HFFc6 (cell line): ENCODE measurements at regions not wholly inside any gene's neighbourhood (a gene's known extent, or its start where the extent isn't known, plus 50 kb on each side); places are given as distances from the start of the nearest gene placed in this dataset.

Experiments used
- DNase-seq: peaks from one replicate; pipeline ENCODE4 v3.0.0-alpha.2; 2018
- H3K27ac Mint-ChIP-seq: 2 replicates; pipeline ENCODE4 v1.8.0; 2020; ENCODE audit warnings: mild to moderate bottlenecking, mixed read lengths
- H3K27me3 Mint-ChIP-seq: 2 replicates; pipeline ENCODE4 v1.8.0; 2021; ENCODE audit warnings: mild to moderate bottlenecking, moderate library complexity, mixed read lengths; ENCODE audit not compliant: insufficient read depth
- H3K36me3 Mint-ChIP-seq: 2 replicates; pipeline ENCODE4 v1.8.0; 2021; ENCODE audit warnings: low read depth, mixed read lengths
- H3K4me1 Mint-ChIP-seq: 2 replicates; pipeline ENCODE4 v1.8.0; 2020; ENCODE audit warnings: low read depth, mixed read lengths
- H3K4me3 Mint-ChIP-seq: 2 replicates; pipeline ENCODE4 v1.8.0; 2020; ENCODE audit warnings: mild to moderate bottlenecking, moderate library complexity, mixed read lengths
- H3K9me3 Mint-ChIP-seq: 2 replicates; pipeline ENCODE4 v1.8.0; 2020; ENCODE audit warnings: mild to moderate bottlenecking, mixed read lengths
- TF ChIP-seq, protein P1 (sequence below): fragments of 200-600 bp; sonication (generic); IDR thresholded peaks from 2 replicates; pipeline ENCODE4 v1.5.0; 2021; ENCODE audit warnings: antibody characterized with exemption, mild to moderate bottlenecking

DNA sequence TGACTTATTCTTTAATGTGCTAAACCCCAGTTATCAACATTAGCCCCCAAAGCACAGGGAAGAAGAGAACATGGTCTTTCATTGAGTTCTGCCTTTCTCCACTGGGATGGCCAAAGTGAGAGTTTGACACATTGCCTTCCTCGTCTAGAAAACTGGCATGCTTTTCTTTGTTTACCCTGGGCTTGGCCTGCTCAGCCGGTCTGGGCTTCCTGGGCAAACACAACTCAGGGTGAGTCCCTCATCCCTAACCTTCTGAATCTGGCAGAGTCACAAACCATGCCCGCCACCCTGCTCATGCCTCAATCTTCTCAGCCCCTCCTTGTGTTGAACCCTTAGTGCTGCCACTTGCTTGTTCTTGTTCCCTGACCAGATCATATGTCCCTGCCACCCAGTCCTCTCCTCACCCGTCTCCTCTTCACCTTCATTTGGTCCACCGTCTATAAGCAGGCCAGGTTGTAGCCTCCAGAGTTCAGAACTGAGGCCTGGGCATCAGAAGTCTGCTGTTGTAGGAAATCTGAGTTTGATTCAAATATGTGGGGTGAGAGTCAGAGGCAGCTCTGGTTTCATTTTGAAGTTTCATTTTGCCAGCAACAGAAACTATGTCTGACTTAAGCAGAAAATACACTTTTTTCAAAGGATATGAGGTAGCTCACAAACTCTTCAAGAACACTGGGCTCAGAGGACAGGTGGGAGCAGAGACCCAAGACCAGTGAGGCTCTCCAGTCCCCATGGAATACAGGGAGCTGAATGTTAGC is 217.6 kb downstream of the NDUFS4 start:
- H3K4me1 Mint-ChIP-seq = peaks cover 28% of the 10 kb centered on the region
- no peaks in the 10 kb centered on the region for H3K36me3 Mint-ChIP-seq
- H3K27me3 Mint-ChIP-seq = peaks cover 5% of the 10 kb centered on the region; the same call in 1 of the 2 replicates
- H3K27ac Mint-ChIP-seq = no peak overlapping the region
- no peaks in the 10 kb centered on the region for H3K9me3 Mint-ChIP-seq
- no peak for DNase-seq
- TF ChIP-seq, protein P1, sequence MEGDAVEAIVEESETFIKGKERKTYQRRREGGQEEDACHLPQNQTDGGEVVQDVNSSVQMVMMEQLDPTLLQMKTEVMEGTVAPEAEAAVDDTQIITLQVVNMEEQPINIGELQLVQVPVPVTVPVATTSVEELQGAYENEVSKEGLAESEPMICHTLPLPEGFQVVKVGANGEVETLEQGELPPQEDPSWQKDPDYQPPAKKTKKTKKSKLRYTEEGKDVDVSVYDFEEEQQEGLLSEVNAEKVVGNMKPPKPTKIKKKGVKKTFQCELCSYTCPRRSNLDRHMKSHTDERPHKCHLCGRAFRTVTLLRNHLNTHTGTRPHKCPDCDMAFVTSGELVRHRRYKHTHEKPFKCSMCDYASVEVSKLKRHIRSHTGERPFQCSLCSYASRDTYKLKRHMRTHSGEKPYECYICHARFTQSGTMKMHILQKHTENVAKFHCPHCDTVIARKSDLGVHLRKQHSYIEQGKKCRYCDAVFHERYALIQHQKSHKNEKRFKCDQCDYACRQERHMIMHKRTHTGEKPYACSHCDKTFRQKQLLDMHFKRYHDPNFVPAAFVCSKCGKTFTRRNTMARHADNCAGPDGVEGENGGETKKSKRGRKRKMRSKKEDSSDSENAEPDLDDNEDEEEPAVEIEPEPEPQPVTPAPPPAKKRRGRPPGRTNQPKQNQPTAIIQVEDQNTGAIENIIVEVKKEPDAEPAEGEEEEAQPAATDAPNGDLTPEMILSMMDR = no peak
- H3K4me3 Mint-ChIP-seq = no peak overlapping the region

DNA sequence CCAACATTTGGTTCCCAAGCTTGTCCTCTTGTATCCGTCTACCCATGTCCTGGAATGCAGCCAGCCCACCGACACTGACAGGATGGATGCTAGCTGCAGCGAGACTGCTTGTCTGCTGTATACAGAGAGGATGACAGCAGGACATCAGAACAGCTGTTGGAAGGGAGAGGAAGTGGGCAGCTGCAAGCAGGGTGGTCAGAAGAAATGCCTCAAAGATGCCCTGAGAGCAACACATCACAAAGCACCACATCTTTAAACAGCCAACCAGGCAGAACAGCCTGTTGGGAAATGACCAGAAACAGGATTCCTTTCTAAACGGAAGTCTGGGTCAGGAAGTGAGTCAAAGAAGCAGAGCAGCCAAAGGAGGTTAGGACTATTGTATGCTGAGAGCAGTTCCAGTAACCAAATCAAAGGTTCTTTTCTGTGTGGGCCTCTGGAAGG is 219.1 kb downstream of the NDUFS4 start:
- DNase-seq = peak; percentile 20
- Mint-ChIP-seq H3K4me1 (peaks cover 31% of the 10 kb centered on the region), H3K27ac (peak overlapping the region; percentile 65), H3K27me3 (peaks cover 5% of the 10 kb centered on the region), H3K36me3 (no peaks in the 10 kb centered on the region), H3K9me3 (no peaks in the 10 kb centered on the region), H3K4me3 (peak overlapping the region; percentile 56)
- TF ChIP-seq, protein P1 = no peak

DNA sequence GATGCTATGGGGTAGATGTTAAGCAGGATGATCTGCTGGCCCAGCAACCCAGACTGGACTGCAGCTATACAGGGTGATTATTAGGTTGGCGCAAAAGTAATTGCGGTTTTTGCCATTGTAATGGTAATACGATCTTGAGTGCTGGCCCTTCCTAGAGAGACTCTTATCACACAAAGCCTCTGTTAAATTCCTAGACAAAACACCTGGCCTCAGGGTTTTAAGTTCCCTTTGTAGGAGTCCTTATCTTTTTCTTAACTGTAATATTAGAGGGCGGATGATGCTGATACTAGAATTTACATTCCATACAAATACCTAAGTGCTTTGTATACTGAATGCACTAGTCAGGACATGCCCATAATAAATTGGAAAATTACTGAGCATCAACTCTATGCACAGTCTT is 222.2 kb downstream of the NDUFS4 start:
- H3K9me3 Mint-ChIP-seq = no peaks in the 10 kb centered on the region
- TF ChIP-seq, protein P1 = no peak
- H3K4me1 Mint-ChIP-seq = peaks cover 35% of the 10 kb centered on the region
- no peak overlapping the region for H3K4me3 Mint-ChIP-seq
- H3K27me3 Mint-ChIP-seq = peaks cover 9% of the 10 kb centered on the region
- H3K27ac Mint-ChIP-seq = no peak overlapping the region
- H3K36me3 Mint-ChIP-seq = no peaks in the 10 kb centered on the region
- DNase-seq = no peak

DNA sequence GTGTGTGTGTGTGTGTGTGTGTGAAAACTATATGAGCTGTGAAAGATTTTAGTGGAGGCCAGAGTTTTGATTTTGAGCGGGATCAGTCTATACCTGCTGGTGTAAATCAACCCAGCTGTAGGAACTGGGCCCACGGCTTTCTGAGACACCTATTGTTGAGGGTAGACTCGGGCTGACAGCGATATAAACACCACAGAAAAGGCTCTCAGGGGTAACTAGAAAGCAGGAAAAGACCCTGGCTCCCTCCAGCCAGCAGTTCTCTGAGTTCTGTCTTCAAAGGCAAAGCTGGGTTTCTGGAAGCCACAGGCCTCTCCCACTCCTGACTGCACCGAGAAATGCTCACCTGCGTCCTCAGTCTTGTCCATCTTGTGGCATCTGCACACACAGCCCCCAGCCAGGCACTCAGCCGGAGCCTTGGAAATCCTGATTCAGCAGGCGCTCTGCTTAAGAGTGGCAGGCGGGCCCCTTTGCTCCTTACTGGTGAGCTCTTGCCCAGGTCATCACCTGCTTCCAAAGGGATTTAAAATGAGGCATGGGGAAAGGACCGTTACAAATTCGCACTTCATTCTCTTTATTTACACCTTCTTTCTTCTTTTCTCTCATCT is 223.3 kb downstream of the NDUFS4 start:
- Mint-ChIP-seq H3K27me3 (peaks cover 9% of the 10 kb centered on the region), H3K36me3 (peaks cover 6% of the 10 kb centered on the region; the same call in 1 of the 2 replicates), H3K27ac (no peak overlapping the region), H3K4me3 (no peak overlapping the region), H3K4me1 (peaks cover 30% of the 10 kb centered on the region), H3K9me3 (peaks cover 8% of the 10 kb centered on the region)
- no peak for DNase-seq
- TF ChIP-seq, protein P1 = no peak

DNA sequence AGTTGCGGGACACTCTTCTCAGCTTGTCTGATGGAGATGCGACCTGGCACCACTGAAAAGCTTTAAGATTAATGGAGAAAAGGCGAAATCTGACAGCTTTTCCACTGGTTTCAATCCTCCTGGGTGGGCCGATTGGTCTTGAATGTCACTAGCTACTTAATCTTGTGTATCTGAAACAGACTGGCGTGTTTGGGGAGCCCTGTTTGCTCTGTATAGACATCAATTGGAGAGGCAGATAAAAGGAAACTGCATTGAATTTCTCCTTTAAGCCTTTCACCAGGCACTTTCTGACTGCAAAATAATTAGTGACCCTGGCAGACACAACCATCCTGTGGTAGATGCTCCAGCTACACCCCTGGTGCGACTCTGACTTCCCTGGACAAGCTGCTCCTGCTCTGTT is 224.2 kb downstream of the NDUFS4 start:
- Mint-ChIP-seq H3K27ac (no peak overlapping the region), H3K27me3 (peaks cover 9% of the 10 kb centered on the region), H3K36me3 (peaks cover 6% of the 10 kb centered on the region; the same call in 1 of the 2 replicates), H3K4me3 (no peak overlapping the region), H3K4me1 (peaks cover 21% of the 10 kb centered on the region), H3K9me3 (peaks cover 8% of the 10 kb centered on the region)
- DNase-seq = no peak
- TF ChIP-seq, protein P1 = no peak
